ENCODE measurements at regions not wholly inside any gene's neighbourhood (a gene's known extent, or its start where the extent isn't known, plus 50 kb on each side); places are given as distances from the start of the nearest gene placed in this dataset.

DNA sequence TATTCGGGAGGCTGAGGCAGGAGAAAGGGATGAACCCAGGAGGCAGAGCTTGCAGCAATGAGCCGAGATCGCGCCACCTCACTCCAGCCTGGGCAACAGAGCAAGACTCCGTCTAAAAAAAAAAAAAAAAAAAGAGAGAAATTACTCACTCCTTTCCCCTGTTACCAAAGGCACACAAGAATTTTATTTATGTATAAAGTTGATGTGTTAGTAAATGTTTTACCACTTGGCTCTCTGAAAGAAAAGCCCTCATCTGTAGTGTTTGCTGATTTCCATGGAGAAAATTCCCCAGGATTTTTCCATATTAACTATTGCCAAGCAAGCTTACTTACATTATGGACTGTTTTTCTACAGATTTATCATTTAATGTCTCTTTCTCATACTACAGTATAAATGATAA is 142.1 kb upstream of the PABPC4L start:
- Histone ChIP-seq H3K27ac (no peak overlapping the region), H3K9me3 (no peaks in the 10 kb centered on the region), H3K4me1 (no peaks in the 10 kb centered on the region), H3K36me3 (no peaks in the 10 kb centered on the region), H3K4me3 (replicated peaks in 1 of 3) (no peak overlapping the region), H3K27me3 (no peaks in the 10 kb centered on the region)
- DNase-seq = no peak
- TF ChIP-seq, protein P1, sequence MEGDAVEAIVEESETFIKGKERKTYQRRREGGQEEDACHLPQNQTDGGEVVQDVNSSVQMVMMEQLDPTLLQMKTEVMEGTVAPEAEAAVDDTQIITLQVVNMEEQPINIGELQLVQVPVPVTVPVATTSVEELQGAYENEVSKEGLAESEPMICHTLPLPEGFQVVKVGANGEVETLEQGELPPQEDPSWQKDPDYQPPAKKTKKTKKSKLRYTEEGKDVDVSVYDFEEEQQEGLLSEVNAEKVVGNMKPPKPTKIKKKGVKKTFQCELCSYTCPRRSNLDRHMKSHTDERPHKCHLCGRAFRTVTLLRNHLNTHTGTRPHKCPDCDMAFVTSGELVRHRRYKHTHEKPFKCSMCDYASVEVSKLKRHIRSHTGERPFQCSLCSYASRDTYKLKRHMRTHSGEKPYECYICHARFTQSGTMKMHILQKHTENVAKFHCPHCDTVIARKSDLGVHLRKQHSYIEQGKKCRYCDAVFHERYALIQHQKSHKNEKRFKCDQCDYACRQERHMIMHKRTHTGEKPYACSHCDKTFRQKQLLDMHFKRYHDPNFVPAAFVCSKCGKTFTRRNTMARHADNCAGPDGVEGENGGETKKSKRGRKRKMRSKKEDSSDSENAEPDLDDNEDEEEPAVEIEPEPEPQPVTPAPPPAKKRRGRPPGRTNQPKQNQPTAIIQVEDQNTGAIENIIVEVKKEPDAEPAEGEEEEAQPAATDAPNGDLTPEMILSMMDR (IDR thresholded peaks at IDR 0.05) = no peak
- no peak for TF ChIP-seq POLR2A (IDR thresholded peaks at IDR 0.05)
- intact Hi-C loops (cut with DNase I) = no loop called here
- WGBS, 2 donors = 95 to 96% methylated on average over 5 of the region's 5 CpGs

DNA sequence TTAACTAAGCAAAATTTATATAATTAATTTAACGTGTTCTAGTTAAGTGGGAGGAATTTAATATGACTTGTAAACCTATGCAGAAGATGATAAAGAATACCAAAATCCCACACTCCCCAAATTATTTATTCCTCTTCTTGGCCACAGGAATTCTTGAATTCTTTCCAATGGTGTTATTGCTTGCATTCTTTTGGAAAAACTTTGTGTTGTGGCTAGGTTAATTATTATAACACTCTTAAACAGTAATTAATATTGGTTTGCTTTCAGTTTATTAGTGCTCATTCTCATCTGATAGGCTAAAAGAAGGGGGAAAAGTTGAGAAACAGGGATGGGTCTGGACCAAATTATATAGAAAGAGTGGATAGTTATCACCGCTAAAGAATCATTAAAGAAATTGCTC is 141.5 kb upstream of the PABPC4L start:
- no peak for DNase-seq
- WGBS, 2 donors = 3 to 87% methylated on average over 2 of the region's 2 CpGs
- Histone ChIP-seq H3K27me3 (no peaks in the 10 kb centered on the region), H3K36me3 (no peaks in the 10 kb centered on the region), H3K4me3 (replicated peaks in 1 of 3) (no peak overlapping the region), H3K9me3 (no peaks in the 10 kb centered on the region), H3K27ac (no peak overlapping the region), H3K4me1 (no peaks in the 10 kb centered on the region)
- intact Hi-C loops (cut with DNase I) = no loop called here
- TF ChIP-seq, protein P1 (IDR thresholded peaks at IDR 0.05) = no peak
- no peak for TF ChIP-seq POLR2A (IDR thresholded peaks at IDR 0.05)

DNA sequence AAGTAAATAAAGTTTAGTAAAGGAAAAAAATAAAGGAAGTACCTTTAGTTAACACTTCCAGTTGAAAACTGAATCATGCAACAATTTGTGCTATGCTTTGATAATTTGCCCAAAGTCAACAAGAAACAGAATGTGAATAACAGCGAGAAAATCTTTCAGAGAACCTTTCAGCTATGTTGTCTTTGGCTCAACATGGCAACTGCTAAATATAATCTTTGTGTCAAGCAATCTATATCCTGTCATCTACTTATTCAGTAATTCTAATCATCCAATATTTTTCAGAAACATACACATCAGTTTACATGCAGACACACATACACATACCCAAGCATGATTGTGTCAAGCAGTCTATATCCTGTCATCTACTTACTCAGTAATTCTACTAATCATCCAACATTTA is 136.0 kb upstream of the PABPC4L start:
- Histone ChIP-seq H3K27ac (no peak overlapping the region), H3K36me3 (no peaks in the 10 kb centered on the region), H3K4me1 (no peaks in the 10 kb centered on the region), H3K27me3 (no peaks in the 10 kb centered on the region), H3K4me3 (replicated peaks in 1 of 3) (no peak overlapping the region), H3K9me3 (no peaks in the 10 kb centered on the region)
- intact Hi-C loops (cut with DNase I) = no loop called here
- no peak for DNase-seq
- 58 to 77% methylated on average over 1 of the region's 1 CpG for WGBS, 2 donors
- TF ChIP-seq, protein P1 (IDR thresholded peaks at IDR 0.05) = no peak
- no peak for TF ChIP-seq POLR2A (IDR thresholded peaks at IDR 0.05)

DNA sequence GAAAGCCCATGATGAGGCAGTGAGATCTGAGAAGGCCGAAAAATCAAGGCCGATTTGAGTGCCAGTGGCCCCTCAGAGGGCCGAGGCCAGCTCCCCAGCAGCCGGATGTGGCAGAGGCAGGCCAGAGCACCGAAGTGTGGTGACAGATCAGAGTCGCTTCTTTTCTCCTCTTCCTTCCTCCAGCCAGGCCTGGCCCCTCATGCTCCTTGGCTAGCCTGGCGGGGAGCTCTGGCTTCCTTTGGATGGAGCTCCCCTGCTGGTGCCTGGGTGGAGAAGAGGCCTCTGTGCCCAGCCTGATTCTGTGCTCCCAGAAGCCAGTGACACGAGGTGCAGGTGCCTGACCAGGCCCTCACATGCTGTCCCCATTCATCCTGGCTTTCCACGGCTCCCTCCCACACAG is 127.2 kb upstream of the PABPC4L start:
- Histone ChIP-seq H3K36me3 (no peaks in the 10 kb centered on the region), H3K27ac (no peak overlapping the region), H3K9me3 (no peaks in the 10 kb centered on the region), H3K4me1 (no peaks in the 10 kb centered on the region), H3K4me3 (replicated peaks in 1 of 3) (no peak overlapping the region), H3K27me3 (no peaks in the 10 kb centered on the region)
- TF ChIP-seq, protein P1 (IDR thresholded peaks at IDR 0.05) = no peak
- TF ChIP-seq POLR2A (IDR thresholded peaks at IDR 0.05) = no peak
- intact Hi-C loops (cut with DNase I) = no loop called here
- no peak for DNase-seq
- 86 to 89% methylated on average over 7 to 9 of the region's 9 CpGs for WGBS, 2 donors

DNA sequence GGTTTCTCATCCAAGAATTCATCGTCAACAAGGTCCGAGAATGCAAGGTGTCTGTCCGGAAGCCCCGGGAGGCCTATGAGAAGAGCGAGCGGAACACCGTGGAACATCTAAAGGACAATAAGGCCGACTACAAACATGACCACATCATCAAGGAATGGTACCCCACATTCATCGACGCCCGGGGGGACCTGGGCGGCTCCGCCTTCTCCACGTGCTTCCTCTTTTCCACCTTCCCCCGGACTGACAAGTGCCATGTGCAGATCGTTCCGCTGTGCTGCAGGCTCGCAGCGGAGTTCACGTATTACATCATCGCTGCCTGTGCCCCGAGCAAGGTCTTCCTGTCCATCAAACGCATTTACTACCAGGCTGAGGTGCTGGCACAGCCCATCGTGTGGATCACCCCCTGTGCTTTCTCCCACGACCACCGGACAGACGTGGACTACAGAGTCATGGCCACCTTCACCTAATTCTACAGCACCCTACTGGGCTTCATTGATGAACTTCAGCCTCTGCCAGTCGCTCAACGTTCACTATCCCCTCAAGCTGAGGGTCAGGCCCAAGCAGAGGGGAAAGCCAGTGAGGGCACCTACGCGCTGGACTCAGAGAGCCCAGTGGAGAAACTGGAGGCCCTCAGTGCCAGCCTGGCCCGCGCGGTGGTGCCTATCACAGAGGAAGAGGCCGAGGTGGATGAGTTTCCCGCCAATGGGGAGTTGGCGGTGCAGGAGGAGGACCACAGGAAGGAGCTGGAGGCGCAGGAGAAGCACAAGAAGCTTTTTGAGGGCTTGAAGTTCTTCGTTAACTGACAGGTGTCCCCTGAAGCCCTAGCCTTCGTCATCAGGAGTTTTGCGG is 125.9 kb upstream of the PABPC4L start:
- H3K27ac ChIP-seq = no peak overlapping the region
- no peaks in the 10 kb centered on the region for H3K27me3 ChIP-seq
- WGBS, 2 donors = 93 to 95% methylated on average over 40 to 41 of the region's 41 CpGs
- no peak for DNase-seq
- TF ChIP-seq POLR2A (IDR thresholded peaks at IDR 0.05) = no peak
- TF ChIP-seq, protein P1 (IDR thresholded peaks at IDR 0.05) = no peak
- H3K9me3 ChIP-seq = no peaks in the 10 kb centered on the region
- no peaks in the 10 kb centered on the region for H3K36me3 ChIP-seq
- H3K4me3 ChIP-seq (replicated peaks in 1 of 3) = no peak overlapping the region
- no peaks in the 10 kb centered on the region for H3K4me1 ChIP-seq
- intact Hi-C loops (cut with DNase I) = no loop called here

Measured in thyroid gland (tissue), 4 donors.